ENCODE measurements at regions not wholly inside any gene's neighbourhood (a gene's known extent, or its start where the extent isn't known, plus 50 kb on each side); places are given as distances from the start of the nearest gene placed in this dataset.

DNA sequence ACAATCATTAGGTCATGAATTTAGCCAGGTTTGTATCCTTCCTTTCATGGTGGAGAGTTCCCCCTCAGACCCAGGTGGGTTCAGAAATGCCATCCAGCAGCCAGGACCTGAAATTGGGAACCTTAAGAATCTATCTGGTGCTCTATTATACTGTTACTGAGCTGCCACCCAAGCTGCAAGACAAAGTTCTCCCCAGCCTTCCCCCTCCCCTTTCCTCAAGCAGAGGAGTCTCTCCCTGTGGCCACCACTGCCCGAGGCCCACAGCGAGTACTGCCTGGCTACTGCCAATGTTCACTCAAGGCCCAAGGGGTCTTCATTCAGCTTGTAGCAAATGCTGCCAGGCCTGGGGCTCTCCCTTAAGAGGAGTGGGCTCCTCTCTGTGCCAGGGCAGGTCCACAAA is 133.8 kb downstream of the TMEM38B start:
- DNase-seq = no peak

DNA sequence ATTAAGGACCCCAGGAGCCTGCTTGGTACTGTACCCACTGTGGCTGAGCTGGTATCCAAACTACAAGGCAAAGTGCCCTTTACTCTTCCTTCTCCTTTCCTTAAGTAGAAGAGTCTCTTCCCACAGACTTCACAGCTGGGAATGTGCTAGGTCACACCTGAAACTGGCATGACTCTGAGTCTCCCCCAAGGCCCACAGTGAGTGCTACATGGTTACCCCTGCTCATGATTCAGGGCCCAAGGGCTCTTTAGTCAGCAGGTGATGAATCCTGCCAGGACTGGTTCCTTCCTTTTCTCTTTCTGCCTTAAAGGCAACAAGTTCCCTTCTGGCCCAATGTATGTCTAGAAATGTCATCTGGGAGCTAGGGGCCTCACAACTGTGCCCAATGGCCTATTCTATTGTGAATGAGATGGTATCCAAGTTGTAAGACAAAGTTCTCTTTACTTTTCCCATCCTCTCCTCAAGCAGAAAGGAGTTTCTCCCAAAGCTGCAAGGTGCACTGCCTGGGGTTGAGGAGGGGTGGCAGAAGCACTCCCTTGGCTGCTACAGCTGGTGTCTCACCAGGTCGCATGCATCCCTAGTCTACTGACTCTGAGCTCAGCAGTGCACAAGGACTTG is 134.4 kb downstream of the TMEM38B start:
- no peak for DNase-seq

DNA sequence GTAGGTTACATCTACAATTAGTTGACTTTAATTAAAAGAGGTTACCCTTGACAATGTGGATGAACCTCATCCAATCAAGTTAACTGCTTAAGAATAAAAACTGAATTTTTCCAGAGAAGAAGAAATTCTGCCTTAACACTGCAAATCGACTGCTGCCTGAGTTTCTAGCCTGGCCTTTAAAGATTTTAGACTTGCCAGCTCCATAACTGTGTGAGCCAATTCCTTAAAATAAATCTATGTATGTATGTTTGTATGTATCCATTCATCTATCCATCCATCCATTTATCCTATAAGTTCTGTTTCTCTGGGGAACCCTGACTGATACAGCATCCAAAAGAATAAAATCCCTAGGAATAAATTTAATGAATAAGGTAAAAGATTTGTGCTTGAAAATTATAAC is 136.1 kb downstream of the TMEM38B start:
- DNase-seq = no peak

DNA sequence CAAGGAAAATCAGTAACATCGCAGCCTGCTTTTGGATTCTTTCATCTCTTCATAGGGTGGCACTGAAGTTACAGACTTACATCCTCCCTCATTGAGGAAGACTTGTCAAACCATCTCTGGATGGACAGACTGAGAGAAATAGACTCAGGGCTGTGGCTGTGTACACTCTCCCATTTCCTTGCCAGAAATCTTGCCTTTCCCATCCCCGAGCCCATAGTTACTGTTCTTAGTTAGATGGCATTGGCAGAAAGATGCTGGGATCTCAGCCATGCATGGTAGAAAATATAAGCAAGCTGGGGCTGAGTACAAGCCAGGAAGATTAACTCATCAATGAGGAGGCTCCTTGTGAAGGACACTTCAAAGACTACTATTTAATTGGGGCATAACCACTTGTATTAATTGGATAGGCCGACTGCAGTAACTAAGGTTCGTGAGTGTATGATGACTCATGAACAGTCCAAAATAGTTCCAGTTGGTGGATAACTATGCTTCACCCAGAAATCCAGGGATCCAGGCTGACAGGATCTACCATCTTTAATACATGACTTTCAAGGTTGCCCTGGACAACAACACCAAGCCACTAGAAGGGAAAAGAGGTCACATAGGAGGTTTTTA is 137.9 kb downstream of the TMEM38B start:
- no peak for DNase-seq

DNA sequence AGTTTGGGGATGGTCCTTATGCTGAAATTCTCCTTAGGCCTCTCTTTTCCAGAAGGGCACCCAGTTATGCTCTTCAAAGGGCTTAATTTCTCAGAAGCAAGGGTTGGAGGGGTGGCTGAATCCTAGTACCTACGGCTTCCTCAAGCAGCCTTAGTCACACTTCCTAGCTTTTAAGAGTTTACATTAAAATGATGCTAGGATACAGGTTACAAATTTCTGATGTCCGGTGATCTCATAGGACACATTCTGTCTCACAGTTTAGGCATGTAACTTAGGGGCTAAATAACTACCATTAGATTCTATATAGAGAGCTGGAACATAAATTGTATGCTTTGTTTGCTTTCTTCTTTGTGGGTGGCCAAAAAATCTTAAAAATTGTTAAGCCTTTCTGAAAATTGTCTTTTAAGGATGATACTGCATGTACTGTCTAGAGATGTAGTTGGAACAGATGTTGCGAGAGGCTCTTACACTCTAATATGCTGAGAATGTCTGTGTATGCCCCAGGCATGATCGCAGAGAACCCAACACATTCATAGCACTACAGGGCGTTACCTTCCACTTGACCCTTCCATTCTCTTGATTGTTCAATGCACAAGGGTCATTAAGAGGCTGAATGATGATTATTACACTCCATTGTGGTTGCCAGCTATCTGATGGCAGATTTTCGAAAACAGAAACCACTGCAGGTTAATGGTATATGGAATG is 139.1 kb downstream of the TMEM38B start:
- no peak for DNase-seq

DNA sequence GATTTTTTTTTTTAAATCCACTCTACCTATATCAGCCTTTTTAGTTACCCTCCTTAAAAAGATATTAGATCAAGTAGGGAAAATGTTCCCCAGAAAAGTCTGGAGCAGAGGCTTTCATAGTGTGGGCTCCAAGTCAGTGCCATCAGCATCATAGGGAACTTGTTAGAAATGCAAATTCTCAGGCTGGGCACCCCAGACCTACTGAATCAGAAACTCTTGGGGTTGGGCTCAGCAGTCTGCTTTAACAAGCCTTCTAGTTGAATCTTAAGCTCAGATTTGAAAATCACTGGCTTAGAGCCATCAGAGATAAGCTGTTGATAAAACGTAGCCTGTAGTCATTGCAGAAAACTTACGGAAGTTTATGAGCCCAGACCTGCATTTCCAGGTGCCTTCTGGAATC is 140.1 kb downstream of the TMEM38B start:
- no peak for DNase-seq

DNA sequence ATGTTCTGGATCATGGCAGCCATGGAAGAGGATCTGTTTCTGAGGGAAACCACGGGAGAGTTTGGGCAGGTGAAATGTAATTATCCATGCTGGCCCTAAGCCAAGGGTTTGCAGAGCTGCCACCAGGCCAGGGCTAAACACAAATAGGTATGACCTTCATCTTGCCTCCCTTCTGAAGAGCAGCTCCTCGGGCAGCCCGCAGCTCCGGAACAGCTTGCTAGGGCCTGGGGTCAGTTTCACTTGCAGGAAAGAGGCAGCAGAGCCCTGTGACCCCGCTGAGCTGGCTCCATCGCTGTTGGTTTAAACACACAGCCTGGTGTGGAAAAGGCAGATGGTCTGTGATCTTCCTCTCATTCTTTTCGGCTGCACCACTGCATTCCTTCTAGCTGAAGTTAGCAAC is 141.4 kb downstream of the TMEM38B start:
- no peak for DNase-seq

DNA sequence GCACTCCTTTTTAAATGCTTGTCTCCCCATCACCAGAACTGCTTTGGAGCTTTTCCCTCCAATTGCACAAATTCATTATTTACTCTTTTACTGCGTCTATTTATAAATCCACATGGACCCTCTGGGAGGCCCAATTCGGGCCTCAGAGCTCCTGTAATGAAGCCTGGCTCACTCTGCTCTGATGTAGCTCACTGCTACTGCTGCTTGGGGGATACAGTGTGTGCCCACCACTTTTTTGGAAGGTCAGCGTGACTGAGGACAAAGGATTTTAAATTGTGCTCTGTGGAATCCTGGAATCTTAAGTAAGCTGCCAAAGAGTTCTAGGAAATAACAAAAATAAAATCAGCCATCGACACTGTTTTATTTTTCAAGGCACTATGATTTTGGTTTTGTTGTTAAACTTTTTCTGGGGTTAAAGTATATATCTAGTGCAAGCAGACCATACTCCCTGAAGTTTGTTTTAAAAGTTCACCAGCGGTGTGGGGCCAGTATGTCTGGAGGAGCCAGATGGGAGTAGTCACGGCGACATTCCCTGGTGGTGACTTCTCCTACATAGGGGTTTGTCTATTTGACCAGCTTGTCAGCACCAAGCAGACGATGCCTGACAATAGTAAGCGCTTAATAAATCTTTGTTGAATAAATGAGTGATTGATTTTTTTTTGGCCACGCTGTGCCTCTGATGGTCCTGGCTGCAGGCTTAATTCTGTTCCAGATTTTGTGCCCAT is 142.8 kb downstream of the TMEM38B start:
- DNase-seq = no peak

DNA sequence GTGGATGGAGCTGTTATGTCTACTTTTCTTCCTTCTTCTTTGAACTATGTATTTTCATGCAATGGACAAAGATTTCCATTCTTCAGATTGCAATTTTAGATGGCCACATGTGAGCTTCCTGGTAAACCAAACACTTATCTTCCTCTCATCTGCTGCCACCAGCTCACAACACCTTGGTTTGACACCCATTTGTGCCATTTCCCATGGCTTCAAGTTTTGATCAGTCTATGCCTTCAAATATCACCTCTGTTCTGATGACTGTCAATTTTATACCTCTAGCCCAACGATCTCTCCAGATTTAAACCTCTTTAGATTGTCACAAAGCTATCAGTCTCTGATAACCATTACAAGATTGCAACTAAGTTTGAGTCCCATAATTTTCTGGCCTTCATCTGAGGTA is 147.2 kb downstream of the TMEM38B start:
- DNase-seq = no peak

DNA sequence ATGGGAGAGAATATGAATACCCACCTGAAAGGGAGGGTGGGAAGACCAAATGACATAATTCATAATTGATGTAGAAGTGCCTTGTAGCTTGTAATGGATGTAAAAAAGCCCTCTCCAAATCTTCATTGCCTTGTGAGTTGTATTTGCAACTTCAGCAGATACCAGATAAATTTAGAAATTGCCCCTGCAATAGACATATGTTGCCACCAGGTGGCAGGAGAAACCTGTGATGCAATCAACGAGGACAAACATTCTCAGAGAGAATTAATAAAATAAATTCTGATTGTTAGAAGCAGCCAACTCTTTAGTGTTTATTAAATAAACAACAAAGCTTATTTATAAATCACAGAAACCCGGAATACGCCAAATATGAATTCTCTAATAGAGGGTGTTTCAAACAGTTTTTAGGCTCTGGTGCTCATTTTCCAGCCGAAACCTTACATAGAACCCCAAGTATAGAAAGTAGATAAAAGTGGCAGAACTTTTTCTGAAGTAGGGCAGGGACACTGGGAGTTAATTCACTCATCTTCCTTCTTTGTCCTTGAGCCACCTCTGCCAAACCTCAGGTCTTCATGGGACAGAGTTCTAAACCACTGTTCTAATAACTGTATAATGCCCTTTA is 147.8 kb downstream of the TMEM38B start:
- DNase-seq = no peak

DNA sequence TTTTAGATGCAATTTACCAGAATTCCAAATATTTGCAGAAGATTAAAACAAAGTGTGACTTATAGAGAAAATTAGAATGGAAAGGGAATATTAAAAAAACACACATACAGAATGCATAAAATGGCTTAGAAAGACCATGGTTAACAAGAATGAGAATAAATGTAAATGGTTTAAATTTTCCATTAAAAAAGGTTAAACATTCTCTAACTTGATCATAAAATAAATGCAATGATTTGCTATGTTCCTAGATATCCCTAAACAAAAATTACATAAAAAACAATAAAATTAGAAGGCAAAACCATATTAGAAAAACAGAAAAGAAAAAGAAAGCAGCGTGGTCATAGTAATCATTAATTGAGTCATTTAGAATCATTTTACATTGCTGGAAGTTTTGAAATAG is 152.5 kb downstream of the TMEM38B start:
- DNase-seq = no peak

DNA sequence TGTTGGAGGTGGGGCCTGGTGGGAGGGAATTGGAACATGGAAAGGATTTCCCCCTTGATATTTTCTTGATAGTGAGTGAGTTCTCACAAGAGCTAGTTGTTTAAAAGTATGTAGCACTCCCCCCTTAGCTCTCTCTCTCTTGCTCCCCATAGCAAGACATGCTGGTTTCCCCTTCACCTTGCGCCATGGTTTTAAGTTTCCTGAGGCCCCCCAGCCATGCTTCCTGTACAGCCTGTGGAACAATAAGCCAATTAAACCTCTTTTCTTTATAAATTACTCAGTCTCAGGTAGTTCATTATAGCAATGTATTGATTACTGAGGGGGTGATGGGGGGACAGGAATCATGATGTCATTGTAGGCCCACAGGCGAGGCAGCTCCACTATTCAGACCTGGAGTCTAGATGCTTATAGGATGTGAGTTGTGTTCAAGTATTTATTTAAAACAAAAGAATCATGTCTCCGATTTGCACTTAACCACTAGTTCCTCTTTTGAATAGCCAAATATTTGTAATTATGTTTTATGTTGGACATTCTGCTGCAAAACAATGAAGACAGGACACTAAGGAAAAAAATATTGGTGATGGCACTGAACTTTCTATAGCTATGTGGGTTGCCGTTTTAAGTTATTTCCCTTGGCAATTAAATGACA is 156.6 kb downstream of the TMEM38B start:
- no peak for DNase-seq

DNA sequence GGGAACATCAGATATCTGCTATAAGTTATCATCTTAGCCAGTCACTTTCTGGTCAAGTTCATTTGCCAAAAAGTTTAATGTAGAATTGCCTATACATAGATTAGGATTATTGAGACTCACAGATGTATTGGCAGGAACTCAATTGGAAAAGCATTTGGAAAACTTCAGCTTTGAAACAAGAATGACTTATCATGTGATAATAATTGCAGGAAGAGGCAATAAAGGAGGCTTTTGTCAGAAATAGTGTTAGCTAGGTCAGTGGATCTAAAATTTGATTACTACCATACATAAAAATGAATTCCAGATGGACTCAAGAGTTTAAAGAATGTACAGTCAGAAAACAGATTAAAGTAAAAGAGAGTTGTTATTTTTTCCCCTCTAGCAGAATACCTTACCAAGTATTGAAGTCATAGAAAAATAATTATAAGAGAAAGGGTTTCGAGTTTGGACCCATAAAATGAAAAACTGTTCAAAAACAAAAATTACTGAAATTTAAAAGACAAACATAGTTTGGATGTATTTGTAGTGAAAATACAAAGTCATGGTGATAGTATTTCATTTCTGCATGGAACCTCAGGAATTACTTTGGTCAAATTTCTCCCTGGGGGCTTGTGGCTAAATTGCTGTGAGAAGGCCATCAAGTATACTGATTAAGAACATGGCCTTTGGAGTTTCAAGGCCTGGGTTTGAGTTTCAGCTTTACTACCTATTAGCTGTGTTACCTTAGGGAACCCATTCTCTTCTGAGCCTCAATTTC is 159.9 kb downstream of the TMEM38B start:
- DNase-seq = no peak

DNA sequence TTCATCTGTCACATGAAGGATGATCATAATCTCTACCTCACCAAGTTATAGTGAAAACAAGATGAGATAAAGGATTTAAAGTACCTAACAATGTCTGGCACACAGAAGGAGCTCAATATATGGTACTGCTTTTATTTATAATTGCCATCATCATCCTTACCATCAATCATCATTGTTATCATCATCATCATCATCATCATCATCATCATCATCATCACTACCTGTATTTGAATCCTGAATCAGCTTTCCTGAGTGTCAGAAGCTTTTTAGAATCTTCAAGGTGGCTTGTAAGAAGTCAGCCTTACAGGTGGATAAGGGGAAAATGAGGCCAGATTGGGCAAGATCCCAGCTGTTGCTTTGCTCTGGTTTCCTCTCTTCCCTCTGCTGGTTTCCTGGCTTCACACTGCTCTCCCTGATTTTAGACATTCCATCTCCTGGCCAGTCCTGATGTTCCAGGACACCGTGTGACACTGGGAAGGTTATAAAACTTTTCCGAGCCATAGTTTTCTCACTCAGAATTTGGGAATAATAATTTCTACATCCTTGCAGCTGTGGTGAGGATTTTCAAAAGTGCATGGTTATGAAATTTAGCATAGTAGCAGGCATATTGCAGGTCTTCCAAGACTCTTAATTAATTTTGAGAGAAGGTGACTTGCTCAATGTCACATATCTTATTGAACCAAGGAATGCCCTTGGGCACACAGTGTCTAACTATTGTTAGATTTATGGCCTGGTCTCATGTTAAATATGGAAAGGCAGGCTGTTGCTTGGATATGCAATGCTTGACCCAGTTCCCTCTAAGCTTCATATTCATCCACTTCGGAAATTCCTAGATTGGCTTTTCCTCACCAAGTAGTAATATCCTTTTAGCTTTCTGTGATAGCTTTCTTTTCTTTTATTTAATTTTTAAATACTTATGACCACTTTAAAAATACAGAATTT is 160.7 kb downstream of the TMEM38B start:
- no peak for DNase-seq

DNA sequence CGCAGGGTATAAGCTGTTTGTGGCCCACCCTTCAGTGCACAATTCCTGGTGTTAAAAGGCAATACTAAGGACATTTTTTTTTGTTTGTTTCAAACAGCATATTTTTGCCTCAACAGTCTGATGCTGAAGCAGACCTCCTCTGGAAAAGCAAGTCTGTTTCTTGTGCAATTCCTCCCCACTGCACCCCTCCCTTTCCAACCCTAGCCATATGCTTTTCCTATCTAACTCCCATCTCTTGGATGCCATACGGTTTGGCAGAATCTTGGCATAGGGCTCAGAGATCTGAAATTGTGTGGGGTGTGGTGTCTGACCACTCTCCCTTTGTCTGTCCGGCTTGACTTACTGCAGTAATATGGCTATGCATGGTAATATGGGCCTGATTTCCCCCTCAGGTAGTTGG is 161.6 kb downstream of the TMEM38B start:
- DNase-seq = no peak

DNA sequence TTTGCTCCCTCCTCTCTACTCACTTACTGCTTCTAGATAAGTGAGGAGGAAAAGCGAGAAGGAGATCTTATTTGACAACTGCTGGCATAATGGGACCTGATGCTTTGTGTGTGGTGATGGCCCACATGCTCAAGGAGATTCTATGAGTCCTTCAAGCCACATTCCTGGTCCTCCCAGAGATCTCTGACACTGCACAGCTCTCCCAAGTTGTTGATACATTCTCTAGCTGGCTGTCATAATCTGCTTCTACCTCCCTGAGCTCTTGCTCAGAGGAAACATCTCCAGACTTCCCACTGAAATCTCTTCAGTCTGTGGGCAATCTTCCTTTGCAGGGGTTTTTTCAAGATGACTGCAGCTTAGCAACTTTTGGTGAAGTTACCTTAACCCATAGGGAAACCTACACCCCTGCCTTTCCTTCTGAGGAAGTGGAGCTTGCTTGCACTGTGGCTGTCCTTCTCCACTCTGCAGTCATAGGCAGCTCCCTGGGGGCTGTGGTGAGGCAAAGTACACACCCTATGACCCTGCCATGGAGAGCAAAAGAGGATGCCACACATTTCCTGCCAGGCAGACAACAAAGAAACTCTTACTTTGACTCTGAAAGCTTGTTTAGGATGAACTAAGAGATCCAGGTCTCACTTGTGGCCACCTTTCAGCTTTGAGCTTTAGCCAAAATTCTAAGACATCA is 163.8 kb downstream of the TMEM38B start:
- DNase-seq = no peak

DNA sequence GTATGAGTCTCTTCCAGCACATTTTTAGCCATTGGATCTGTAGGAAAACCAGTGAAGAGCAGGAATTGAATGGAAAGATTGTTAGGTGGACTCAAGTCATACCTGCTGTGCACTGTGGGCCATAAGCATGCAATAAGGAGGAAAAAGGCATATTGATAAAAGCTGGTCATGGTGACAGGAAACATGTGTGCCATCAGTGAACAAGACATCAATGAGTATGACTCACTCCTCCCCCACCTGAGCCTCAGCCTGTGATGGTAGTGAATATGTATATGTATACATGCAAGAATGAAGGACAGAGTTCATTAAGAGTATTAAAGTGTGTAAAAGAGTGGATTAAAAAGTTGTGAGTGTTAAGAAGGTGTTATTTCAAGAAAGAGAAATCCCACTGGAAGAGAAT is 164.5 kb downstream of the TMEM38B start:
- no peak for DNase-seq

DNA sequence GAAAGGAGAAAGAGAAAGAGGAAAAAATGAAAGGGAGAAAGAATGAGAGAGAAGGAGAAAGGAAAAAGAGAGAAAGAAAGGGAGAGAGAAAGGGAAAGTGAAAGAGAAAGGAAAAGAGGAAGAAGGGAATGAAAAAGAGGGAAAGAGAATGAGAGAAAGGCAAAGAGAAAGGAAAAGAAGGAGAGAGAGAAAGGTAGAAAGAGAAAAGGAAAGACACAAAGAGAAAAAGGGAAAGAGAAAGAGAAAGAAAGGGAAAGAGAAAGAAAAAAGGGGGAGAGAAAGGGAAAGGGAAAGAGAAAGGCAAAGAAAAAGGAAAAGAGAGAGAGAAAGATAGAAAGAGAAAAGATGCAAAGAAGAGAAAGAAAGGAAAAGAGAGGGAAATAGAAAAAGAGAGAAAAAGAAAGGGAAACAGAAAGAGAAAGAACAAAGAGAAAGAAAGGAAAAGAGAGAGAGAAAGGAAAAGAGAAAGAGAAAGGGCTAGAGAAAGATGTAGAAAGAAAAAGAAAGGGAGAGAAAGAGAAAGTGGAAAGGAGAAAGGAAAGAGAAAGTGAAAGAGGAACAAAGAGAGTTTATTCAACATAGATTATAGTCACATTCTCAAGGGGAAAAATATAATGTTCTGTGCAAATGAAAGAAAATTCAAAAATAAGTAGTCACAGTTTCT is 165.2 kb downstream of the TMEM38B start:
- no peak for DNase-seq

DNA sequence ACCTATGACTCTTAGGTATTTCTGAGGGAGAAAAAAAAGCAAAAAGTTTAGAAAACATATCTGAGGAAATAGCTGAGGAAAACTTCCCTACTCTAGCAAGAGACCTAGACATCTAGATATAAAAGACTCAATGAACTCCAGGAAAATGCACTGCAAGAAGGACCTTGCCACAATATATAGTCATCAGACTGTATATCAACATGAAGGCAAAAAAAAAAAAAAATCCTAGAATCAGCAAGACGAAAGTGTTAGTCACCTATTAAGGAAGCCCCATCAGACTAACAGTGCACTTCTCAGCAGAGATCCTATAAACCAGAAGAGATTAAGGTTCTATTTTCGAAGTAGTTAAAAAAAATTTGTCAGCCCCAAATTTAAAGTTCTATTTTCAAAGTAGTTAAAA is 166.2 kb downstream of the TMEM38B start:
- no peak for DNase-seq

DNA sequence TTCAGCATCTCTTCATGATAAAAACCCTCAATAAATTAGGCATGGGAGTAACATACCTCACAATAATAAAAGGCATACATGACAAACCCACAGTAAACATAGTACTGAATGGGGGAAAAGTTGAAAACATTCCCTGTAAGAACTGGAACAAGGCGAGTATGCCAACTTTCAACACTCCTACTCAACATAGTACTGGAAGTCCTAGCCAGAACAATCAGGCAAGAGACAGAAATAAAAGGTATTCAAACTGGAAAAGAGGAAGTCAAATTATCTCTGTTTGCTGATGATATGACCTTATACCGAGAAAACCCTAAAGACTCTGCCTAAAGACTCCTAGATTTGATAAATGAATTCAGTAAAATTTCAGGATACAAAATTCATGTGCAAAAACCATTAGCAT is 167.6 kb downstream of the TMEM38B start:
- no peak for DNase-seq
